OCI-LY3 (cell line): ENCODE measurements at regions not wholly inside any gene's neighbourhood (a gene's known extent, or its start where the extent isn't known, plus 50 kb on each side); places are given as distances from the start of the nearest gene placed in this dataset.

Source experiments
- EZH2phosphoT487 ChIP-seq: fragments of 200-600 bp; shearing (Covaris generic); IDR thresholded peaks from 2 replicates; pipeline ENCODE4 v1.6.1; 2018; ENCODE audit warnings: antibody characterized with exemption, mixed run types, low read depth
- TF ChIP-seq, protein P1 (sequence below): fragments of 200-600, 300-600 bp; sonication (generic); IDR thresholded peaks from 2 replicates; pipeline ENCODE4 v1.5.1; 2014; ENCODE audit warnings: antibody characterized with exemption, low read length, low read depth

DNA sequence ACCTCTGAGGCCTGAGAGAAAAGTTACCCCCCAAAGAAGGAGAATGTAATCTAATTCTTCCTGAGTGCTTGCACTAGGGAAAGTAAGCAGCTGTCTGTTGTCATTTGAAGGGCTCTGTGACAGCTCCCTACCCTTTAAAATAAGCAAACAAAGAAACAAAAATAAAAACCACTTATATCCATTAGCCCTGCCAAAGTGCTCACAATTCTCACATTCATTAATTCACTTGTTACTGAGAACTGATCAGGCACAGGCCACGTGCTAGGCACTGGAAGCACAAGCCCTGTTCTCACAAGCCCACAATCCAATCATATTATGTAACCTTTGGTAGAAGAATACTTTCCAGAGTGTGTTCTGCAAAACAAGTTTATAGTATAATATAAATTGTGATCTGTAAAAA is 199.4 kb downstream of the ZC3H11B start:
- TF ChIP-seq, protein P1, sequence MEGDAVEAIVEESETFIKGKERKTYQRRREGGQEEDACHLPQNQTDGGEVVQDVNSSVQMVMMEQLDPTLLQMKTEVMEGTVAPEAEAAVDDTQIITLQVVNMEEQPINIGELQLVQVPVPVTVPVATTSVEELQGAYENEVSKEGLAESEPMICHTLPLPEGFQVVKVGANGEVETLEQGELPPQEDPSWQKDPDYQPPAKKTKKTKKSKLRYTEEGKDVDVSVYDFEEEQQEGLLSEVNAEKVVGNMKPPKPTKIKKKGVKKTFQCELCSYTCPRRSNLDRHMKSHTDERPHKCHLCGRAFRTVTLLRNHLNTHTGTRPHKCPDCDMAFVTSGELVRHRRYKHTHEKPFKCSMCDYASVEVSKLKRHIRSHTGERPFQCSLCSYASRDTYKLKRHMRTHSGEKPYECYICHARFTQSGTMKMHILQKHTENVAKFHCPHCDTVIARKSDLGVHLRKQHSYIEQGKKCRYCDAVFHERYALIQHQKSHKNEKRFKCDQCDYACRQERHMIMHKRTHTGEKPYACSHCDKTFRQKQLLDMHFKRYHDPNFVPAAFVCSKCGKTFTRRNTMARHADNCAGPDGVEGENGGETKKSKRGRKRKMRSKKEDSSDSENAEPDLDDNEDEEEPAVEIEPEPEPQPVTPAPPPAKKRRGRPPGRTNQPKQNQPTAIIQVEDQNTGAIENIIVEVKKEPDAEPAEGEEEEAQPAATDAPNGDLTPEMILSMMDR, result no peak
- TF ChIP-seq EZH2phosphoT487, result no peak
